Activated CD4-positive, alpha-beta T cell treated with anti-CD3 and anti-CD28 coated beads, Interleukin-10, Interleukin-2, amounts not matched to agents 100 ng/mL and 50 ng/mL, durations not matched to agents 16 hours and 8 hours (primary cell): ENCODE measurements at regions not wholly inside any gene's neighbourhood (a gene's known extent, or its start where the extent isn't known, plus 50 kb on each side); places are given as distances from the start of the nearest gene placed in this dataset.
"Not testable (repeated sequence)": the region's sequence is repeated elsewhere in the genome, so short reads cannot be mapped to it uniquely, and the experiment has no call there.

Experiments
- DNase-seq: peaks from one replicate; pipeline ENCODE4 v3.0.0-alpha.2; 2020

DNA sequence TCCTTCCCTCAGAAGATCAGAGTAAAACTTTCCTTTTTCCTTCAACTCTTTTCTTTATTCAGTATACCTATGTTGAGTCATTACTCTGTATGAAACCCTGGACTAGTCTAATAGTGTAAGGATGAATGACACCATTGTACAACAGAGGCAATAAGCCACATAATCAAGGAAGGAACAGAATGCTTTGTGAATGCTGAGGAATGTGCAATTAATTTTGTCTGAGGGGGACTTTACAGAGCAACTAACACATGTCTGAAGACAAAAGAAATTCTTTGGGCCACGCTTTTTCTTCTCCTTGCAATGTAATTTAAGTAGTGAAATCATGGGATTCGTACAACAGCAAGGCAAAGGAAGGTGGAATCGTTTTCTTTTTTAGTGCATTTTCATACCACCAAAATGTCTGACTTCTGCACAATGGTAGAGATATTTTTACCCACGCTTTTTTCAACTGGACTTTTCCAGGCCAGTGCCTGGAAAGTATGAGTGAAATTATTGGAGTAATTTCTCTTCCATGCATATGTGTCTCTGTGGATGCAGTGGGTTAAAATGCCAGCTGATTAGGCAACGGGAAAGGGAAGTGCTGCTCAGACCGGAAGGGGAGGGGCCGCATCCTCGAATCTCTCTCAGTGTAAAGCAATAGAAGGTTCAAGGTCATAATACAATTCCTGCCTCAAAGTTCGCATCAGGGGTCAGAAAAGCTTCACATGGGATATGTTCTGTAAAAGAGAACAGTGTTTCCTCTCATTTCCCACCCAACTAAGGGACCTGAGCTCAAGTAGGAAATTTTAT, 89.9 kb upstream of the MTHFD1L start:
- DNase-seq = no peak

DNA sequence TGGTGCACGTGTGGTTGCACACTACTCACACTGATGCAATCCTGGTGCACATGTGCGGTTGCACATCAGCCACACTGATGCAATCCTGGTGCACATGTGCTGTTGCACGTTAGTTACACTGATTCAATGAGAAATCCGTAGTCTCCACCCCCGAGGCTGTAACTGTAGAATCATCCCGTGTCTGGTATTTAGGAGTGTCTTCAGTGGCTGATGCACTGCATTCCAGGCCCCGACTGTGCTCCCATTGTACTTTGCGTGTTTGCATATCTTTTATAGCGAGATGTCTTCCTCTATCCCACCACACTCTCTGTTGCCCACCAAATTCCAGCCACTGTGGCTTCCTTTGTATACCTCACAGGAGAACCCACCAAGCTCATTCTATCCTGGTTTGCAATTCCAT, 87.8 kb upstream of the MTHFD1L start:
- DNase-seq = no peak

DNA sequence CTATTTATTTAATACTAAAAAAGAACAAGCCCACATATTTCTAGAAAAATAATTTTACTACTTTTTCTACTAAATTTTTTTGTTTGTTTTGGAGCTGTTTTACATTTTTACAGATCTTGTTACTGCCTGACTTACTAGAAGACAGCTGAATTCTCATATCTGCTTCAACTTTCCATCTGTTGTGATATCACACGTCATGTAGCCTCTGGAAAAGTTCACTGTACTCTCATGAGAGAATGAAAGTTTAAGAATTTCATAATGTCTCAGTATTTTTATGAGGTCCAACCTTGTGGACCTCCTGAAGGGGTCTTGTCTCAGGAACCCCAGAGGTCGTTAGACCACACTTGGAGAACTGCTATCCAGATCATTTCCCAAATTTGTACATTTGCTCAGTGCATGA, 81.7 kb upstream of the MTHFD1L start:
- no peak for DNase-seq

DNA sequence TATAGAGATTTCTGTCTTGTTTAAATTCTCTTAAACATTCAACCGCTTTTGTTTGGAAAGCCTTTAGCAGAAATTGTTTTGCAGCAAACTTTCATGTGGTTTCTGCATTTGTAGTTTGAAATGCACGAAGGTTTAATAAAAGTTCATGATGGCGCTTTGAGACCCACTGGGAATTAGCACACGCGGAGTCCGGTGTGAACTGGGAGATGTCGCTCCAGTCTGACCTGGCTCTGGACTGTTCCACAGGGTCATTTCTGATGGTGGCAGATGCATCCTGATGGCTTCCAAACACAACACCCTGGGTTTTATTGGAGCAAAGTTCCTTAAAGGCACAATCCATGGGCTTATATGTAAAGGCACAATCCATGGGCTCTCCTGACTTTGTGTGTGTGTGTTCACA, 78.1 kb upstream of the MTHFD1L start:
- DNase-seq = no peak

DNA sequence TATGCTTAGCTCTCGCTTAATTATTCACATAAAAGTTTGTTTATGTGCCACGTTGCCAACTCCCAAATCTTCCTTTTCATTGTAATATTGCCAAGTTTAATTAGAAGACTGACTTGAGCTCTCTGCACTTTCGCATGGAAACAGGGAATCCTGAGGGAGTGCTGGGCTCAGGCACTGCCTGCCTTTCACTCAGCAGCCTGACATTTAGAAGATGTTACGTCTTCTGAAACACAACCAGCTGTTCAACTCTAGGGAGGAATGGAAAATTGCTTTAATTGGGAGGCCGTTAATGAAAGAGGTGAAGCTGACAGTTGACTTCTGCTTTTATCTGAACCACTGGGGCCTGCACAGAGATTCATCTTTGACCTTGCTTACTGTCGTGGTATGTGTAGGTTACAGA, 77.4 kb upstream of the MTHFD1L start:
- DNase-seq = no peak

DNA sequence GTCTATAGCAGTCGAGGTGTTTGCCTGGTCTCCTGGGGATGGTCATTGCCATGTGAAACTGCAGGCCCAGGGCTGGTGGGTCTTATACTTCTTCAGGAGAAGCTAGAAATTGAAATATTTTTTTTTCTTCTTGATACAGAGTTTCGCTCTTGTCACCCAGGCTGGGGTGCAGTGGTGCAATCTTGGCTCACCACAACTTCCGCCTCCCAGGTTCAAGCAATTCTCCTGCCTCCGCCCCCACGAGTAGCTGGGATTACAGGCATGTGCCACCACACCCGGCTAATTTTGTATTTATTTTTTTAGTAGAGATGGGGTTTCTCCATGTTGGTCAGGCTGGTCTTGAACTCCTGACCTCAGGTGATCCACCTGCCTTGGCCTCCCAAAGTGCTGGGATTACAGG, 75.6 kb upstream of the MTHFD1L start:
- not testable (repeated sequence) for DNase-seq

DNA sequence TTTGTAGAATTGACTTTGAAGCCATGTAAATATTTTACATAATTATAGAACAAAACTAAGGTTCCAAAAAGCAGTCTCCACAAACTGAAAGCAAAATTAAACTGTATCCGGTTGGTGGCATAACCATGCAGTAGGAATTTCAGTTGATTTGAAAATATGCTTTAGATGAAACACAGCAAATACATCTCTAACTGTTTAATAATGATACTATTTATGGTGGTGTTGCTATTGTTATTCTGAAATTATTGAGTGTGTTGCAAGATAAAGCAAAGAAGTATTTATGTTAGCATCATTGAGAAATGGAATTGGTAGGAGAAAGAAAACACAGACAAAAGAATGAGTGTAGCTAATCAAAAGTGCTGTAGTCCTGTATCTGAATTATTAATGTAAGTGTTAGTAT, 73.8 kb upstream of the MTHFD1L start:
- no peak for DNase-seq

DNA sequence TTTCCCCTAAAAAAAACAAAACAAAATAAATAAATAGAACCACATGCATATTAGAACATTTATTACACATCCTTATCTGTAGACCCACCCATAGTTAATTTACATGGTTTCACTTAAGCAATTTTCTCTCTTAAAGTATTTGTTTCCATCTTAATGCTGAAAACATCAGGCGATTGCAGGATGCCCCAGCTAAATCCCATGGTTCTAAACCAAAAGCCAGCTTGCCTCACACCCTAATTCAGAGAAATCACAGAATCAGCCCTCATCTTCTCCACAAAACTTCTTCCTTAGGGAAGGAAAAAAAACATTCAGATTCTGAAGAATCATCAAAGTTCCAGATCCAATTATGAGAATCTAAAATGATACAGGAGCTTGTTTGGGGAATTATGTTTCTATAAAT, 67.6 kb upstream of the MTHFD1L start:
- no peak for DNase-seq

DNA sequence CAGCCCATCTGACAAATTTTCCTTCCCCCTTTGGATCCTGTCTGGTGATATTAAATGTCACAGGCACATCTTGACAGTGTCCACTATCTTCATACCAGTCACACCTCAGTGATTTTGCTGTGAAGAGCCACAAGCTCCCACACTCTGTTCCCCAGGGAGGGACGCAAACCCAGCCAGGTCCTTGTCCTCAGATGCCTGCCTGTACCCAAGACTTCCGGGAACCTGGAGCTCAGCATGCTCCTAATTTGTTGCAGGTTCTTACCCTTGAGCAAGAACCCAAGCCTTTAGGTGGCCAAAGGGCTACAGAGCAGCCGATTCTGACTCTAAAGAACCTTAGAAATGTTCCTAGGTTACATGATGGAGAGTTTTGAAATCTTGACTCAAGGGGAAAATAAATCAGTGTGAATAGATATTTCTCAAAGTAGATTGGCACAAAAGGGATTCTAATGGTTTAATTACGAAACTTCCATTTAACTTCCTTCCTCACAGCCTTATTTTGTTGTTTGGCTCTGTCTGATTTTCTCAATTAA, 66.2 kb upstream of the MTHFD1L start:
- no peak for DNase-seq

DNA sequence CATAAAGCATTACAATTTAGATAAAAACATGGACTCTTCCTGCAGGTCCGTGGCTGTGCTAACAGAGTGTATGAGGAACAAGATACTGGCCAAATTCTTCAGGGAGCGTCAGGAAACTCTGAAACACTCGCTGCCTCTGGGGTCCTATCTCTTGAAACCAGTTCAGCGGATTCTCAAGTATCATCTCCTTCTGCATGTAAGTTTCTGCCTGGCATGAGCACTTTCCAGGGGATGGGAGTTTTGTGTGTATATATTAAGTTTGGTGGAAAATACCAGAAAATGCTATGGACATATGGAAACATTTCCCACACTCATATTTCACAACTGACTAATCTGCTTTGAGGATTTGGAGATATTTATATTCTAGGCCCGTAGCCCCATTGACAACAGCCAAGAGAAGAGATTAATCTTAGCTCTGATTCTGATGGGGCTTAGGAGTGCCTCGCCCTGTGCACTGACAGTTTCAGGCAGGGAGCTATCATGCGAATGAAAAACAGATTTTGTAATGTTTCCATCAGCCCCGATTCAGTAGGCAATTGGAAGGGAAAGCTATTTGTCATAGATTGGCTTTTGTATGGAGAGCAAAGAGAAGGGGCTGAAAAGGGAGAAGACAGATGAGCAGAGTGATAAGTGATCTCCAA, 64.7 kb upstream of the MTHFD1L start:
- DNase-seq = no peak

DNA sequence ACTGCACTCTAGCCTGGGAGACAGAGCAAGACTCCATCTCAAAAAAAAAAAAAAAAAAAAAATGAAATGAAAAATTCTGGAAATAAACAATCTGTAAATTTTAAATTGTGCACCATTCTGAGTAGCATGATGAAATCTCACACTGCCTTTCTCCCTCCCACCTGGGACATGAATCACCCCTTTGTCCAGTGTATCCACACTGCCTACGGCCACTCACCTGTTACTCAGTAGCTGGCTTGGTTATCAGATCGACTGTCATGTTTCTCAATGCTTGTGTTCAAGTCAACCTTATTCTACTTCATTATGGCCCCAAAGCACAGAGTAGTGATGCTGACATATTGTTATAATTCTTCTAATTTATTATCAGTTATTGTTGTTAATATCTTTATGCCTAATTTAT, 58.7 kb upstream of the MTHFD1L start:
- DNase-seq = no peak

DNA sequence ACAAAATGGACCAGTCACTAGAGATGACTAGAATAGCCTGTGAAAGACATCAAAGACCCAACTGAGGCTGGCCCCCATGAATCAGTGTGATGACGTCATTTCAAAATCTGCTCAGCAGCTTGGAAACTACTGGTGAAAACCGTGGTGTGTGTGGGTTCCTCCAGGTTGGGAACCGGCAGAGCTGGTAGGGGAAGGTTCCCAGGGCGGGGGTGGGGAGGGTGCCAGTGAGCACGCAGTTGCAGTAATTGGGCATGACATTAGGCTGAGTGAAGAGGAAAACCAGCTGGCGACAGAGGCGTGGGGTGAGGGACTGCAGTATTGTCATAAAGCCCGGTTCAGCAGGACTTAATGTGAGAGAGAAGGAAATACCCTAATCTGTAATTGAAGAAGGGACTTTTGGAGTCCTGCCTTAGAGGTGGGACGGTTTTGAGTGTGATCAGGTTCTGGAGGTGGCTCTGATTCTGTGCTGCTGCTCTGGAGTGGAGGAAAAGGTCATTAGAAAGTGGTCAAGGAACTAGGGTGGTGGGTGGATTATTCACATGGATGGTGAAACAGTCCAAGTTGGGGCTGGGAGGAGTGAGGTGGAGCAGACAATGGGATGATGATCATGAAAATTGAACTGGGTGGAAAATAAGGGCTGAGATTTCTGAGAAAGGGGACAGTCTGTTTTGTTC, 52.0 kb upstream of the MTHFD1L start:
- peak; percentile 52 for DNase-seq

DNA sequence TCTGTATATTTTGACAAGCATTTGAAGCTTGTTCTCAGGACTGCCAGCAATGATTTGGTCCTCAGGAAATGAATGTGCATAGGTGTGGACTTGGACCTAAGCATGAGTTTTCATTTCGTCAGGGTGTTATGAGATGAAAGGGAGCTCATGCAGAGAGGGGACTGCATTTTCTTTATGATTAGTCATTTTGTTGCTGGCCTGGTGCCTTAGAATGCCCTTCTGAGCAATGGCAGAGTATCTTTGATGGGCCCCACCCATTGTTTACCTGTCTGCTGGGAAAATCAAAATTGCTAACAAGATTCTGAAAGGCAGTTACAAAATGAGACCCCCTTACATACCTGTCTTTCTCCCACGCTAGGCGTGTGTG, 51.5 kb upstream of the MTHFD1L start:
- peak; percentile 53 for DNase-seq
